H9 (cell line): ENCODE measurements at regions not wholly inside any gene's neighbourhood (a gene's known extent, or its start where the extent isn't known, plus 50 kb on each side); places are given as distances from the start of the nearest gene placed in this dataset.

ENCODE experiments used
- DNase-seq: peaks from one replicate; pipeline ENCODE4 v3.0.0-alpha.2; 2017
- H2AFZ ChIP-seq: one replicate; pipeline ENCODE4 v1.6.1; 2013; ENCODE audit warnings: mild to moderate bottlenecking, low read length, control low read depth, moderate library complexity
- H2AK5ac ChIP-seq: 2 replicates; pipeline ENCODE4 v1.6.1; 2013; ENCODE audit warnings: low read length, control low read depth, mixed read lengths; ENCODE audit not compliant: insufficient read length
- H2BK120ac ChIP-seq: one replicate; pipeline ENCODE4 v1.6.1; 2013; ENCODE audit warnings: low read depth, mild to moderate bottlenecking, low read length, control low read depth, inconsistent platforms; ENCODE audit not compliant: poor library complexity, severe bottlenecking
- H2BK12ac ChIP-seq: 2 replicates; pipeline ENCODE4 v1.6.1; 2013; ENCODE audit warnings: low read length, control low read depth, mixed read lengths, low read depth; ENCODE audit not compliant: insufficient read length
- H2BK15ac ChIP-seq: 2 replicates; pipeline ENCODE4 v1.6.1; 2013; ENCODE audit warnings: low read depth, low read length, control low read depth
- H2BK20ac ChIP-seq: one replicate; pipeline ENCODE4 v1.6.1; 2013; ENCODE audit warnings: low read depth, mild to moderate bottlenecking, low read length, control low read depth, inconsistent platforms; ENCODE audit not compliant: poor library complexity, severe bottlenecking
- H2BK5ac ChIP-seq: 2 replicates; pipeline ENCODE4 v1.6.1; 2013; ENCODE audit warnings: low read length, control low read depth, mixed read lengths; ENCODE audit not compliant: insufficient read length
- H3K14ac ChIP-seq: 2 replicates; pipeline ENCODE4 v1.6.1; 2013; ENCODE audit warnings: low read length, control low read depth; ENCODE audit not compliant: insufficient read depth
- H3K18ac ChIP-seq: 2 replicates; pipeline ENCODE4 v1.6.1; 2013; ENCODE audit warnings: low read depth, mild to moderate bottlenecking, mixed read lengths, low read length, control low read depth; ENCODE audit not compliant: insufficient read length
- H3K23ac ChIP-seq: 2 replicates; pipeline ENCODE4 v1.6.1; 2013; ENCODE audit warnings: low read length, control low read depth, mixed read lengths, low read depth; ENCODE audit not compliant: insufficient read length
- H3K23me2 ChIP-seq: 2 replicates; pipeline ENCODE4 v1.6.1; 2013; ENCODE audit warnings: low read depth, mild to moderate bottlenecking, mixed read lengths, low read length, control low read depth; ENCODE audit not compliant: insufficient read length, poor library complexity, severe bottlenecking
- H3K27ac ChIP-seq: 2 replicates; pipeline ENCODE4 v1.5.1; 2013; ENCODE audit warnings: low read length, control low read depth, mixed read lengths, low read depth; ENCODE audit not compliant: insufficient read length
- H3K27me3 ChIP-seq: 2 replicates; pipeline ENCODE4 v1.6.1; 2013; ENCODE audit warnings: low read length, control low read depth, inconsistent platforms; ENCODE audit not compliant: insufficient read depth
- H3K4ac ChIP-seq: 2 replicates; pipeline ENCODE4 v1.6.1; 2013; ENCODE audit warnings: low read depth, mild to moderate bottlenecking, control low read depth, inconsistent platforms, low read length, moderate library complexity
- H3K4me1 ChIP-seq: 2 replicates; pipeline ENCODE4 v1.6.1; 2013; ENCODE audit warnings: low read length, control low read depth, inconsistent platforms; ENCODE audit not compliant: insufficient read depth
- H3K4me2 ChIP-seq: 2 replicates; pipeline ENCODE4 v1.6.1; 2013; ENCODE audit warnings: low read length, control low read depth, mixed read lengths; ENCODE audit not compliant: insufficient read length, insufficient read depth
- H3K56ac ChIP-seq: 2 replicates; pipeline ENCODE4 v1.6.1; 2013; ENCODE audit warnings: low read depth, mild to moderate bottlenecking, mixed read lengths, low read length, control low read depth; ENCODE audit not compliant: insufficient read length
- H3K79me1 ChIP-seq: 2 replicates; pipeline ENCODE4 v1.6.1; 2013; ENCODE audit warnings: low read depth, mild to moderate bottlenecking, moderate library complexity, low read length, control low read depth, inconsistent platforms; ENCODE audit not compliant: insufficient read depth, poor library complexity, severe bottlenecking
- H3K79me2 ChIP-seq: 2 replicates; pipeline ENCODE4 v1.6.1; 2013; ENCODE audit warnings: low read length, control low read depth, inconsistent platforms; ENCODE audit not compliant: insufficient read depth
- H3K9ac ChIP-seq: 2 replicates; pipeline ENCODE4 v1.6.1; 2013; ENCODE audit warnings: low read length, control low read depth, mixed read lengths; ENCODE audit not compliant: insufficient read length; ENCODE audit errors: extremely low read depth
- H3K9me3 ChIP-seq: one replicate; pipeline ENCODE4 v1.6.1; 2013; ENCODE audit warnings: low read depth, low read length, inconsistent platforms; ENCODE audit not compliant: control insufficient read depth
- H3T11ph ChIP-seq: one replicate; pipeline ENCODE4 v1.6.1; 2013; ENCODE audit warnings: mild to moderate bottlenecking, low read length, control low read depth, inconsistent platforms
- H4K20me1 ChIP-seq: one replicate; pipeline ENCODE4 v1.6.1; 2013; ENCODE audit not compliant: control insufficient read depth, insufficient read length, insufficient read depth
- H4K5ac ChIP-seq: 2 replicates; pipeline ENCODE4 v1.6.1; 2013; ENCODE audit warnings: low read depth, mild to moderate bottlenecking, mixed read lengths, low read length, control low read depth; ENCODE audit not compliant: insufficient read length
- H4K8ac ChIP-seq: replicated peaks from 2 replicates; pipeline ENCODE4 v1.6.1; 2013; ENCODE audit warnings: low read length, control low read depth, mixed read lengths, low read depth; ENCODE audit not compliant: insufficient read length
- H4K91ac ChIP-seq: 2 replicates; pipeline ENCODE4 v1.6.1; 2013; ENCODE audit warnings: low read depth, mild to moderate bottlenecking, moderate library complexity, mixed read lengths, low read length, control low read depth; ENCODE audit not compliant: insufficient read length
- H3K27ac Mint-ChIP-seq, 3 experiments: 2 replicates in 2 of 3; 3 replicates in 1 of 3; pipeline ENCODE4 v1.8.0; 2020 to 2021; ENCODE audit warnings: mixed read lengths in 3 of 3, mild to moderate bottlenecking in 1 of 3, moderate library complexity in 1 of 3
- H3K27me3 Mint-ChIP-seq: 2 replicates; pipeline ENCODE4 v1.8.0; 2021; ENCODE audit warnings: low read depth, mild to moderate bottlenecking, moderate library complexity, mixed read lengths
- H3K36me3 Mint-ChIP-seq, 3 experiments: 2 replicates in 2 of 3; 3 replicates in 1 of 3; pipeline ENCODE4 v1.8.0; 2020 to 2021; ENCODE audit warnings: low read depth in 3 of 3, mixed read lengths in 3 of 3; ENCODE audit not compliant: insufficient read depth in 1 of 3
- H3K4me1 Mint-ChIP-seq, 2 experiments: 2 replicates each; pipeline ENCODE4 v1.8.0; 2020; ENCODE audit warnings: mixed read lengths in 2 of 2
- H3K4me3 Mint-ChIP-seq, 2 experiments: 2 replicates in 1 of 2; 3 replicates in 1 of 2; pipeline ENCODE4 v1.8.0; 2020 to 2021; ENCODE audit warnings: mild to moderate bottlenecking in 2 of 2, mixed read lengths in 2 of 2, moderate library complexity in 1 of 2
- H3K9me3 Mint-ChIP-seq, 2 experiments: 2 replicates in 1 of 2; 3 replicates in 1 of 2; pipeline ENCODE4 v1.8.0; 2020; ENCODE audit warnings: mild to moderate bottlenecking in 2 of 2, mixed read lengths in 2 of 2, moderate library complexity in 1 of 2
- WGBS: extraction: QIAGEN DNeasy Blood & Tissue Kit; methylation state at CpG from one replicate; pipeline ENCODE4 v1.1.7; 2013; ENCODE audit warnings: missing lambda C conversion rate, low lambda C conversion rate, mixed read lengths; ENCODE audit not compliant: insufficient read length; ENCODE audit errors: extremely low coverage; 5-methylcytosine and 5-hydroxymethylcytosine counted together
- TF ChIP-seq, protein P1 (sequence below): fragments of 200-600 bp; sonication (generic); conservative IDR thresholded peaks from 3 replicates; pipeline ENCODE4 v1.8.0; 2021; ENCODE audit warnings: antibody characterized with exemption, mild to moderate bottlenecking

- no peak overlapping the region for H2BK15ac ChIP-seq
- no peak overlapping the region for H3K14ac ChIP-seq
- H3K4me1 ChIP-seq = peaks cover 2% of the 10 kb centered on the region; the same call in 1 of the 2 replicates
- H3K27me3 ChIP-seq = no peaks in the 10 kb centered on the region
- H2BK5ac ChIP-seq = no peak overlapping the region
- H3K4ac ChIP-seq = no peak overlapping the region
- H2AFZ ChIP-seq = no peak overlapping the region
- no peaks in the 10 kb centered on the region for H3K79me2 ChIP-seq
- H3K36me3 Mint-ChIP-seq = no peaks in the 10 kb centered on the region
- H3K27ac ChIP-seq = no peak overlapping the region
- H3K9me3 Mint-ChIP-seq = no peaks in the 10 kb centered on the region
- H3K9ac ChIP-seq = no peak overlapping the region
- no peak overlapping the region for H3K18ac ChIP-seq
- H2BK120ac ChIP-seq = no peak overlapping the region
- H2BK20ac ChIP-seq = no peak overlapping the region
- no peak overlapping the region for H4K8ac ChIP-seq
- no peaks in the 10 kb centered on the region for H3K79me1 ChIP-seq
- no peak overlapping the region for H2AK5ac ChIP-seq
- no peak overlapping the region for H3K27ac Mint-ChIP-seq
- no peaks in the 10 kb centered on the region for H3K23me2 ChIP-seq
- no peaks in the 10 kb centered on the region for H3K27me3 Mint-ChIP-seq
- no CpG with 5 or more reads among the region's 4 CpGs for WGBS
- no peak for DNase-seq
- H4K91ac ChIP-seq = no peak overlapping the region
- H3K9me3 ChIP-seq = no peaks in the 10 kb centered on the region
- no peak overlapping the region for H3T11ph ChIP-seq
- H2BK12ac ChIP-seq = no peak overlapping the region
- TF ChIP-seq, protein P1, sequence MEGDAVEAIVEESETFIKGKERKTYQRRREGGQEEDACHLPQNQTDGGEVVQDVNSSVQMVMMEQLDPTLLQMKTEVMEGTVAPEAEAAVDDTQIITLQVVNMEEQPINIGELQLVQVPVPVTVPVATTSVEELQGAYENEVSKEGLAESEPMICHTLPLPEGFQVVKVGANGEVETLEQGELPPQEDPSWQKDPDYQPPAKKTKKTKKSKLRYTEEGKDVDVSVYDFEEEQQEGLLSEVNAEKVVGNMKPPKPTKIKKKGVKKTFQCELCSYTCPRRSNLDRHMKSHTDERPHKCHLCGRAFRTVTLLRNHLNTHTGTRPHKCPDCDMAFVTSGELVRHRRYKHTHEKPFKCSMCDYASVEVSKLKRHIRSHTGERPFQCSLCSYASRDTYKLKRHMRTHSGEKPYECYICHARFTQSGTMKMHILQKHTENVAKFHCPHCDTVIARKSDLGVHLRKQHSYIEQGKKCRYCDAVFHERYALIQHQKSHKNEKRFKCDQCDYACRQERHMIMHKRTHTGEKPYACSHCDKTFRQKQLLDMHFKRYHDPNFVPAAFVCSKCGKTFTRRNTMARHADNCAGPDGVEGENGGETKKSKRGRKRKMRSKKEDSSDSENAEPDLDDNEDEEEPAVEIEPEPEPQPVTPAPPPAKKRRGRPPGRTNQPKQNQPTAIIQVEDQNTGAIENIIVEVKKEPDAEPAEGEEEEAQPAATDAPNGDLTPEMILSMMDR = no peak
- no peak overlapping the region for H4K5ac ChIP-seq
- no peak overlapping the region for H3K4me3 Mint-ChIP-seq
- no peaks in the 10 kb centered on the region for H4K20me1 ChIP-seq
- no peak overlapping the region for H3K56ac ChIP-seq
- no peak overlapping the region for H3K23ac ChIP-seq
- H3K4me1 Mint-ChIP-seq = peaks cover 3% of the 10 kb centered on the region in 2 experiments
- no peak overlapping the region for H3K4me2 ChIP-seq
These were observed 54.8 kb downstream of the CCDC71L start for GRCh38 chr7:106606120-106606519.
